WTC11 (cell line): ENCODE measurements at regions not wholly inside any gene's neighbourhood (a gene's known extent, or its start where the extent isn't known, plus 50 kb on each side); places are given as distances from the start of the nearest gene placed in this dataset.

Experiments used
- ATF3 ChIP-seq: sonication (generic); formaldehyde crosslinking; conservative IDR thresholded peaks from 2 replicates; pipeline ENCODE4 v1.8.1; 2022; ENCODE audit warnings: mild to moderate bottlenecking, missing genetic modification reagents
- CTCF ChIP-seq: fragments of 200-600 bp; IDR thresholded peaks from 2 replicates; pipeline ENCODE4 v1.8.0; 2022; ENCODE audit warnings: antibody characterized with exemption
- MAX ChIP-seq: sonication (generic); formaldehyde crosslinking; IDR thresholded peaks from 2 replicates; pipeline ENCODE4 v1.8.0; 2022; ENCODE audit warnings: mild to moderate bottlenecking, missing genetic modification reagents
- NR2C2 ChIP-seq: sonication (generic); formaldehyde crosslinking; IDR thresholded peaks from 2 replicates; pipeline ENCODE4 v1.8.0; 2022; ENCODE audit warnings: mild to moderate bottlenecking, missing genetic modification reagents
- USF1 ChIP-seq: sonication (generic); formaldehyde crosslinking; IDR thresholded peaks from 2 replicates; pipeline ENCODE4 v1.8.0; 2022; ENCODE audit warnings: mild to moderate bottlenecking, missing genetic modification reagents
- ZBTB21 ChIP-seq: sonication (generic); formaldehyde crosslinking; IDR thresholded peaks from 2 replicates; pipeline ENCODE4 v1.8.1; 2023; ENCODE audit warnings: mild to moderate bottlenecking, missing genetic modification reagents, borderline replicate concordance
- ZNF263 ChIP-seq: sonication (generic); formaldehyde crosslinking; IDR thresholded peaks from 2 replicates; pipeline ENCODE4 v1.8.1; 2022; ENCODE audit warnings: low read depth, mild to moderate bottlenecking, moderate library complexity, missing genetic modification reagents

- no peak for TF ChIP-seq ZNF263 (CRISPR knock-in tag)
- no peak for TF ChIP-seq CTCF
- no peak for TF ChIP-seq USF1 (CRISPR knock-in tag)
- no peak for TF ChIP-seq MAX
- TF ChIP-seq ZBTB21 (CRISPR knock-in tag), result no peak
- TF ChIP-seq ATF3 (CRISPR knock-in tag), result no peak
- TF ChIP-seq NR2C2, result no peak
Measured at GRCh38 chr3:147956615-147957014, 547.5 kb downstream of the ZIC1 start.
